OCI-LY1 (cell line): ENCODE measurements at regions not wholly inside any gene's neighbourhood (a gene's known extent, or its start where the extent isn't known, plus 50 kb on each side); places are given as distances from the start of the nearest gene placed in this dataset.

ENCODE experiments used
- H2AFZ ChIP-seq: fragments of 200-600 bp; sonication (generic), shearing (Covaris generic); 2 replicates; pipeline ENCODE4 v1.6.0; 2014; ENCODE audit warnings: antibody characterized with exemption, mild to moderate bottlenecking, low read length
- H3F3A ChIP-seq: fragments of 200-600 bp; sonication (generic), shearing (Covaris generic); 2 replicates; pipeline ENCODE4 v1.6.0; 2014; ENCODE audit warnings: mild to moderate bottlenecking, antibody characterized with exemption, low read length, moderate library complexity; ENCODE audit not compliant: insufficient read depth
- H3K27ac ChIP-seq: fragments of 200-600 bp; sonication (generic); 2 replicates; pipeline ENCODE4 v1.5.1; 2014; ENCODE audit warnings: low read length, mixed run types, mild to moderate bottlenecking, low read depth; ENCODE audit not compliant: poor library complexity, severe bottlenecking
- H3K27me3 ChIP-seq: fragments of 200-600 bp; sonication (generic); 2 replicates; pipeline ENCODE4 v1.6.0; 2014; ENCODE audit warnings: antibody characterized with exemption, mild to moderate bottlenecking, low read length, moderate library complexity; ENCODE audit not compliant: insufficient read depth
- H3K36me3 ChIP-seq: fragments of 200-600 bp; sonication (generic); 2 replicates; pipeline ENCODE4 v1.6.1; 2014; ENCODE audit warnings: mild to moderate bottlenecking, antibody characterized with exemption, low read length, moderate library complexity, mixed read lengths; ENCODE audit not compliant: insufficient read depth
- H3K4me1 ChIP-seq: fragments of 200-600 bp; sonication (generic); 2 replicates; pipeline ENCODE4 v1.5.1; 2014; ENCODE audit warnings: mild to moderate bottlenecking, low read length, moderate library complexity; ENCODE audit not compliant: insufficient read depth, severe bottlenecking
- H3K4me2 ChIP-seq: fragments of 200-600 bp; sonication (generic), shearing (Covaris generic); 2 replicates; pipeline ENCODE4 v1.6.1; 2014; ENCODE audit warnings: low read length
- H3K4me3 ChIP-seq: fragments of 200-600 bp; sonication (generic); 2 replicates; pipeline ENCODE4 v1.5.1; 2014; ENCODE audit warnings: low read length, low read depth, mild to moderate bottlenecking, mixed read lengths; ENCODE audit not compliant: poor library complexity, severe bottlenecking
- H3K79me2 ChIP-seq: fragments of 200-600 bp; shearing (Covaris generic); 2 replicates; pipeline ENCODE4 v1.6.1; 2016; ENCODE audit warnings: mixed run types, low read length, mixed read lengths; ENCODE audit not compliant: insufficient read depth
- H3K9ac ChIP-seq: fragments of 200-600 bp; sonication (generic), shearing (Covaris generic); 2 replicates; pipeline ENCODE4 v1.6.1; 2014; ENCODE audit warnings: mild to moderate bottlenecking, low read length, mixed read lengths
- H3K9me2 ChIP-seq: fragments of 200-600 bp; sonication (generic), shearing (Covaris generic); 2 replicates; pipeline ENCODE4 v1.6.1; 2014; ENCODE audit warnings: low read depth, mild to moderate bottlenecking, low read length, mixed read lengths
- H3K9me3 ChIP-seq: fragments of 200-600 bp; shearing (Covaris generic); 2 replicates; pipeline ENCODE4 v1.6.1; 2014; ENCODE audit warnings: low read length, mixed read lengths
- H4K20me1 ChIP-seq: fragments of 200-600 bp; sonication (generic), shearing (Covaris generic); 2 replicates; pipeline ENCODE4 v1.6.0; 2016; ENCODE audit warnings: mild to moderate bottlenecking, low read length; ENCODE audit not compliant: insufficient read depth
- CTCF ChIP-seq: fragments of 200-600 bp; sonication (generic), shearing (Covaris generic); IDR thresholded peaks from 2 replicates; pipeline ENCODE4 v1.5.1; 2017; ENCODE audit warnings: mild to moderate bottlenecking, antibody characterized with exemption, low read length, moderate library complexity, mixed read lengths
- EZH2 ChIP-seq: fragments of 200-600 bp; sonication (generic), shearing (Covaris generic); IDR thresholded peaks from 2 replicates; pipeline ENCODE4 v1.8.0; 2017; ENCODE audit warnings: borderline replicate concordance, mixed run types, mild to moderate bottlenecking, antibody characterized with exemption, low read length, moderate library complexity, mixed read lengths

- H2AFZ ChIP-seq = no peak overlapping the region
- no peak overlapping the region for H3K27ac ChIP-seq
- H3K9me3 ChIP-seq = no peaks in the 10 kb centered on the region
- no peaks in the 10 kb centered on the region for H4K20me1 ChIP-seq
- no peaks in the 10 kb centered on the region for H3F3A ChIP-seq
- H3K4me2 ChIP-seq = no peak overlapping the region
- H3K4me1 ChIP-seq = no peaks in the 10 kb centered on the region
- TF ChIP-seq CTCF (no peak), EZH2 (no peak)
- no peak overlapping the region for H3K9ac ChIP-seq
- H3K9me2 ChIP-seq = no peaks in the 10 kb centered on the region
- H3K27me3 ChIP-seq = no peaks in the 10 kb centered on the region
- H3K36me3 ChIP-seq = no peaks in the 10 kb centered on the region
- no peaks in the 10 kb centered on the region for H3K79me2 ChIP-seq
- no peak overlapping the region for H3K4me3 ChIP-seq
Observed at GRCh38 chr4:181693517-181693916, 549.7 kb upstream of the TENM3 start.

- H3K9ac ChIP-seq = no peak overlapping the region
- no peaks in the 10 kb centered on the region for H3K36me3 ChIP-seq
- no peaks in the 10 kb centered on the region for H4K20me1 ChIP-seq
- H3K27me3 ChIP-seq = no peaks in the 10 kb centered on the region
- no peak overlapping the region for H2AFZ ChIP-seq
- H3K9me2 ChIP-seq = no peaks in the 10 kb centered on the region
- H3K79me2 ChIP-seq = no peaks in the 10 kb centered on the region
- no peak overlapping the region for H3K4me3 ChIP-seq
- no peak overlapping the region for H3K4me2 ChIP-seq
- H3F3A ChIP-seq = no peaks in the 10 kb centered on the region
- TF ChIP-seq CTCF (no peak), EZH2 (no peak)
- no peaks in the 10 kb centered on the region for H3K4me1 ChIP-seq
- H3K9me3 ChIP-seq = no peaks in the 10 kb centered on the region
- H3K27ac ChIP-seq = no peak overlapping the region
Observed at GRCh38 chr4:181698221-181698620, 545.0 kb upstream of the TENM3 start.

GRCh38 chr4:181701214-181701613, 542.0 kb upstream of the TENM3 start:
- no peaks in the 10 kb centered on the region for H4K20me1 ChIP-seq

More at GRCh38 chr4:181701214-181701613, 542.0 kb upstream of the TENM3 start:
- Histone ChIP-seq H3K4me3 (no peak overlapping the region), H3K4me2 (no peak overlapping the region), H3K9me3 (no peaks in the 10 kb centered on the region), H3K27me3 (no peaks in the 10 kb centered on the region), H3K27ac (no peak overlapping the region), H2AFZ (no peak overlapping the region), H3K36me3 (no peaks in the 10 kb centered on the region), H3K4me1 (no peaks in the 10 kb centered on the region), H3F3A (no peaks in the 10 kb centered on the region), H3K79me2 (no peaks in the 10 kb centered on the region), H3K9me2 (no peaks in the 10 kb centered on the region), H3K9ac (no peak overlapping the region)
- TF ChIP-seq CTCF (no peak), EZH2 (no peak)
